Suprapubic skin (tissue), 4 donors: ENCODE measurements at regions not wholly inside any gene's neighbourhood (a gene's known extent, or its start where the extent isn't known, plus 50 kb on each side); places are given as distances from the start of the nearest gene placed in this dataset.

Experiments
- DNase-seq, 2 donors: peaks; one replicate each; pipeline ENCODE4 v3.0.0-alpha.2; 2019; ENCODE audit warnings: low spot score in 2 of 2
- H3K27ac ChIP-seq: fragments of 200-600 bp; sonication (generic); one replicate; pipeline ENCODE4 v1.5.1; 2019
- H3K27me3 ChIP-seq: fragments of 200-600 bp; sonication (generic); one replicate; pipeline ENCODE4 v1.5.1; 2019
- H3K36me3 ChIP-seq: fragments of 200-600 bp; sonication (generic); one replicate; pipeline ENCODE4 v1.5.1; 2019
- H3K4me1 ChIP-seq: fragments of 200-600 bp; sonication (generic); one replicate; pipeline ENCODE4 v1.5.1; 2019
- H3K4me3 ChIP-seq: fragments of 200-600 bp; sonication (generic); one replicate; pipeline ENCODE4 v1.5.1; 2019; ENCODE audit warnings: mild to moderate bottlenecking
- H3K9me3 ChIP-seq: fragments of 200-600 bp; sonication (generic); one replicate; pipeline ENCODE4 v1.5.1; 2019
- EP300 ChIP-seq: sonication (generic); formaldehyde crosslinking; IDR thresholded peaks from one replicate; pipeline ENCODE4 v1.6.1; 2017; ENCODE audit warnings: antibody characterized with exemption
- POLR2A ChIP-seq, 2 donors: fragments of 450-650 bp; IDR thresholded peaks; one replicate each; pipeline ENCODE4 v1.6.1; 2017; ENCODE audit warnings: antibody characterized with exemption in 2 of 2, mild to moderate bottlenecking in 2 of 2, moderate library complexity in 2 of 2
- POLR2AphosphoS5 ChIP-seq, 3 donors: sonication (generic); formaldehyde crosslinking; IDR thresholded peaks; one replicate each; pipeline ENCODE4 v1.6.1; 2017; ENCODE audit warnings: antibody characterized with exemption in 3 of 3
- WGBS: methylation state at CpG from one replicate; pipeline ENCODE4 v1.1.5; 2018; 5-methylcytosine and 5-hydroxymethylcytosine counted together
- TF ChIP-seq, protein P1 (sequence below), 2 donors: fragments of 200-600 bp in 1 of 2; fragments of 450-650 bp in 1 of 2; sonication (generic) in 1 of 2; IDR thresholded peaks; one replicate each; pipeline ENCODE4 v1.5.1; 2016 to 2019; ENCODE audit warnings: antibody characterized with exemption in 2 of 2, mild to moderate bottlenecking in 1 of 2, moderate library complexity in 1 of 2

DNA sequence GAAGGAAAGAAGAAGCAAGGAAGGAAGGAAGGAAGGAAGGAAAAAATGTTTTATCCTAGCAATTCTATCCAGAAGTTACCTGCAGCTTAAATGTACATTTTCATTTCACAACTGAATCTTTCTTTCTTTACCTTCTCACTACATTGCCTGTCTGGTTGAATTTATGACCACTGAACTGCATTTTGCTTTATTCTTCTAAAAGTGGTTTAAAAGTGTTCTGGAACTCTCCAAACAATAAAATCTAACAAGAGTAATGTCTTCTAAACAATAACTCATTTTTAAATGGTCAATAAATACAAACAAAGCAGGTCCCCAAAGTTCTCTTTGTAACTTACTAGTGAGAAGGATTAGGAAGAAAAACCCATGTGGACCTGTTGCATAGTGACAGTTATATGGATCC is 587.5 kb upstream of the NEGR1 start:
- DNase-seq: no peak
- Histone ChIP-seq H3K9me3 (no peaks in the 10 kb centered on the region), H3K27ac (no peak overlapping the region), H3K4me1 (no peaks in the 10 kb centered on the region), H3K4me3 (no peak overlapping the region), H3K27me3 (no peaks in the 10 kb centered on the region), H3K36me3 (no peaks in the 10 kb centered on the region)
- TF ChIP-seq, protein P1, sequence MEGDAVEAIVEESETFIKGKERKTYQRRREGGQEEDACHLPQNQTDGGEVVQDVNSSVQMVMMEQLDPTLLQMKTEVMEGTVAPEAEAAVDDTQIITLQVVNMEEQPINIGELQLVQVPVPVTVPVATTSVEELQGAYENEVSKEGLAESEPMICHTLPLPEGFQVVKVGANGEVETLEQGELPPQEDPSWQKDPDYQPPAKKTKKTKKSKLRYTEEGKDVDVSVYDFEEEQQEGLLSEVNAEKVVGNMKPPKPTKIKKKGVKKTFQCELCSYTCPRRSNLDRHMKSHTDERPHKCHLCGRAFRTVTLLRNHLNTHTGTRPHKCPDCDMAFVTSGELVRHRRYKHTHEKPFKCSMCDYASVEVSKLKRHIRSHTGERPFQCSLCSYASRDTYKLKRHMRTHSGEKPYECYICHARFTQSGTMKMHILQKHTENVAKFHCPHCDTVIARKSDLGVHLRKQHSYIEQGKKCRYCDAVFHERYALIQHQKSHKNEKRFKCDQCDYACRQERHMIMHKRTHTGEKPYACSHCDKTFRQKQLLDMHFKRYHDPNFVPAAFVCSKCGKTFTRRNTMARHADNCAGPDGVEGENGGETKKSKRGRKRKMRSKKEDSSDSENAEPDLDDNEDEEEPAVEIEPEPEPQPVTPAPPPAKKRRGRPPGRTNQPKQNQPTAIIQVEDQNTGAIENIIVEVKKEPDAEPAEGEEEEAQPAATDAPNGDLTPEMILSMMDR (IDR thresholded peaks at IDR 0.05): no peak

DNA sequence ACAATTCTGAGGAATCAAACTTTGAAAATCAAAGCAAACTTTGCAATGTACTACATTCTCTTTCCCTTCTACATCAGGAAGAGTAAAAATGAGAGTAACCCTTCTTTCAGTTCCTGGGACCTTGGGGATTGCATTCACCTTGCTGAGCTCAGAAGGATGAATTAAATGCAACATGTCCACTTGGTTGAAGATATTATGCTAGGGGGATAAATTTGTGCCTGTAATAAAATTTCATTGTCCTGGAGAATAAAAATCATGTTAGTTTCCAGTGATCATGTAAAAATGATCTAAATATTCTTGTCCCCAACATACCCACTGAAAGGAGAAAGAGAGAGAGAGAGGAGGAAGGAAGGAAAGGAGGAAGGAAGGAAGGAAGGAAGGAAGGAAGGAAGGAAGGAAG is 587.1 kb upstream of the NEGR1 start:
- Histone ChIP-seq H3K27ac (no peak overlapping the region), H3K4me1 (no peaks in the 10 kb centered on the region), H3K4me3 (no peak overlapping the region), H3K27me3 (no peaks in the 10 kb centered on the region), H3K9me3 (no peaks in the 10 kb centered on the region), H3K36me3 (no peaks in the 10 kb centered on the region)
- TF ChIP-seq POLR2A (IDR thresholded peaks at IDR 0.05) (no peak), POLR2AphosphoS5 (IDR thresholded peaks at IDR 0.05) (no peak), EP300 (no peak)
- TF ChIP-seq, protein P1 (IDR thresholded peaks at IDR 0.05): no peak
- no peak for DNase-seq

DNA sequence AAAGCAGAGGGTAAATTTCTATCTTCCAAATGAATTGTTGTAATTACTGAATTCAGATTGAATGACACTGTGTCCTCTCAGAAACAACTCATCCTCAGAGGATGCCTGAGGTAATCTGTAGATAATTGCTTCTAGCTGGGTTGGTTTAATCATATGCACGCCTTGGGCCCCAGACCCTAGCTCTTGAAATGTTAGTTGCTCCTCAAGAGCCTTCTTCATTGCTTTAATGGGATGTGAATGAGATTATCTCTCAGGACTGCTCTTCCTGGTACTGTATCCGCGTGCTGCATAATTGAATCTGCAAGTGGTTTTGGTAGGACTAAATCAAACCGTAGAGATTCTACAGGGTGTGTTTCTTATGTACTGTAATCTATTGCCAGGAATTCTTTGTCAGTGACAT is 569.3 kb upstream of the NEGR1 start:
- no peak overlapping the region for H3K4me3 ChIP-seq
- H3K27me3 ChIP-seq: no peaks in the 10 kb centered on the region

DNA sequence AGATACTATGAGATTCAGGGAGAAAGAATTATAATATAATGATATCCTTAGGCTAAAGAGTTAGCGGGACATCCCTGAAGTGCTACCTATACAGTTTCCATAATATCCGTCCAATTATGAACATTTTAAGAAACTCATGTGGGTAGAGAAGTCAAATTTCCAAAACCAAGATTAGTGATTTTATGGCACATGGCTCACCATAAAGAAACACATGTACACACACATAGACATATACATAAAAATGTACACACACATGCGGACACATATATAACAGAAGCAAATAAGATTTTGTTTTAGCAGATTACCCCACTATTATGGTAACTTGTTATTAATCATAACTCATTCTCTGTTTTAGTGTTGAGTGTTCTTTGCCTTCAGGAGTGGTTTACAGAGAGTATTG is 566.7 kb upstream of the NEGR1 start:
- Histone ChIP-seq H3K27me3 (no peaks in the 10 kb centered on the region), H3K36me3 (no peaks in the 10 kb centered on the region), H3K4me1 (no peaks in the 10 kb centered on the region), H3K9me3 (no peaks in the 10 kb centered on the region), H3K4me3 (no peak overlapping the region), H3K27ac (no peak overlapping the region)
- no peak for DNase-seq
- 87% methylated on average over 3 of the region's 3 CpGs for WGBS
- TF ChIP-seq POLR2AphosphoS5 (IDR thresholded peaks at IDR 0.05) (no peak), EP300 (no peak), POLR2A (IDR thresholded peaks at IDR 0.05) (no peak)
- TF ChIP-seq, protein P1 (IDR thresholded peaks at IDR 0.05): no peak

More for the DNA sequence above, 569.3 kb upstream of the NEGR1 start:
- TF ChIP-seq EP300 (no peak), POLR2AphosphoS5 (IDR thresholded peaks at IDR 0.05) (no peak)
- Histone ChIP-seq H3K9me3 (no peaks in the 10 kb centered on the region), H3K4me1 (no peaks in the 10 kb centered on the region), H3K36me3 (no peaks in the 10 kb centered on the region), H3K27ac (no peak overlapping the region)
- 18% methylated on average over 4 of the region's 4 CpGs for WGBS
- DNase-seq: no peak

DNA sequence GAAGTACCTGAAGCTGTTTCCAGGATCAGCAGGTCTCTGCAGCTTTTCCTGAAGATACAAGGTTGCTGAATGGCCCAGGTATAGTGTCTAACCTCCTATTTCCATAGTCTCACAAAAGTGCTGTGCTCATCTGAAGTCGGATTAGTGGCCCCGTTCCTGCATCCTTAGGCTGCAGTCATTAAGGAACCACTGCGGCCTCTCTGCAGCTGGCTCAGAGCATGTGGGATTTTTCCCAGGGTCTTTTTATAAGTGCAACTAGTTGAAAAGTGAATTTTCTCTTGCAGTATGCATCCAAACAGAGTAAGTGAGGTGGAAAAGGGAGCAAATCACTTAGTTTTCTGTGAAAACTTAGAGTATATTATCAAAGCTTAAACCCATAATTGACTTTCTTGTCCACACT is 565.3 kb upstream of the NEGR1 start:
- no peaks in the 10 kb centered on the region for H3K36me3 ChIP-seq
- whole genome bisulfite sequencing: 68% methylated on average over 3 of the region's 3 CpGs
- no peak overlapping the region for H3K4me3 ChIP-seq
- H3K4me1 ChIP-seq: no peaks in the 10 kb centered on the region
- no peaks in the 10 kb centered on the region for H3K27me3 ChIP-seq
- TF ChIP-seq EP300: no peak
- TF ChIP-seq POLR2AphosphoS5 (IDR thresholded peaks at IDR 0.05): no peak
- TF ChIP-seq, protein P1 (IDR thresholded peaks at IDR 0.05): no peak
- TF ChIP-seq POLR2A (IDR thresholded peaks at IDR 0.05): no peak
- no peak for DNase-seq
- no peak overlapping the region for H3K27ac ChIP-seq
- no peaks in the 10 kb centered on the region for H3K9me3 ChIP-seq

DNA sequence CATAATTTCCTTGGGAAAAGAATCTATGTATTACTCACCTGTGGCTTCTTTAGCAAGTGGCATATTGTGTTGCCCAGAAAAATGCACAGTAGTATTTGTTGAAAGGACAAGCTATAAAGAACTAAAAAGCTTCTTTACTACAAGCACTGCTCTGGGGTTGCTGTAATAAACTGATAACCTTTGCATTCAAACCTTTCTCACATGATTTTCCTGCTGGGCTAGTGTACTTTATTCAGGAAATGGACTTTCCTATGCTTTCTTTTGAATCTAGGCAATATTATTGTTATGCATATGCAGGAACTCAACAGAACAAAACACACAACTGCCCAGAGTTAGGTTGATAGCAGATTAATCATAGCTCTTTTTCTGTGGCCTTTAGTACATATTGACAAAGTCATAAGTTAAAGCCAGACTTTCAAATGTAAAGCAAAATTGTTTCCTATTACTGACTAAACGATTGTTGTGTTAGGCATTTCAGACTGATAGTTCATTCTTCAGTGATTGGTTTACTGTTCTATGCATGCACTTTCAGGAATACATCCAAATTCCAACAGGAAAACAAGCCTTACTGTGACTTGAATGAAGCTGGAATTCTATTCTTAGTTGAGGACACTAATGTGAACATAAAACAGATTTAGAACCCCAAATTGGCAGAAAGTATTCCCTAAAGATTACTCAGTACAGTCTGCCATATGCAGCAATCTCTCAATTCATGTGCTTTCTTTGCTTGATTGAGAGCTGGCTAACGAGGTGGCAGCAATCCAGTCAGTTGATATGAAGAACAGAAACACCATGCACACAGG is 564.3 kb upstream of the NEGR1 start:
- no peak for DNase-seq
- Histone ChIP-seq H3K27me3 (no peaks in the 10 kb centered on the region), H3K4me3 (no peak overlapping the region), H3K4me1 (no peaks in the 10 kb centered on the region), H3K9me3 (no peaks in the 10 kb centered on the region), H3K27ac (no peak overlapping the region), H3K36me3 (no peaks in the 10 kb centered on the region)
- 47% methylated on average over 2 of the region's 2 CpGs for WGBS
- TF ChIP-seq EP300 (no peak), POLR2A (IDR thresholded peaks at IDR 0.05) (no peak), POLR2AphosphoS5 (IDR thresholded peaks at IDR 0.05) (no peak)
- TF ChIP-seq, protein P1 (IDR thresholded peaks at IDR 0.05): no peak
